B cell (primary cell): ENCODE measurements at regions not wholly inside any gene's neighbourhood (a gene's known extent, or its start where the extent isn't known, plus 50 kb on each side); places are given as distances from the start of the nearest gene placed in this dataset.

Experiments used
- ATAC-seq: fragments of 200-7000 bp; cut with Tn5 transposase; one replicate; pipeline ENCODE4 v1.10.0; 2021; ENCODE audit warnings: low read depth, mild to moderate bottlenecking, moderate number of reproducible peaks, moderate library complexity
- CTCF ChIA-PET: fragments of 350-600 bp; sonication (Branson Sonifier 250); formaldehyde crosslinking; loops from one replicate; lab custom pipeline; 2021; ENCODE audit warnings: antibody characterized with exemption, inconsistent platforms; lab: Charles Lee
- POLR2A ChIA-PET: fragments of 350-600 bp; sonication (Branson Sonifier 250); formaldehyde crosslinking; loops from one replicate; lab custom pipeline; 2021; ENCODE audit warnings: antibody characterized with exemption; lab: Charles Lee
- DNase-seq: peaks from one replicate; pipeline ENCODE4 v3.0.0; 2013
- H2AFZ ChIP-seq: 2 replicates; pipeline ENCODE4 v1.6.1; 2012; ENCODE audit warnings: mild to moderate bottlenecking, low read depth, low read length; ENCODE audit not compliant: insufficient read depth, poor library complexity, severe bottlenecking
- H3K27ac ChIP-seq, 2 donors: 1 replicate in 1 of 2; 2 replicates in 1 of 2; pipeline ENCODE4 v1.5.1; 2012 to 2013; ENCODE audit warnings: low read length in 2 of 2, mild to moderate bottlenecking in 2 of 2, moderate library complexity in 1 of 2
- H3K27me3 ChIP-seq, 4 experiments: fragments of 200-600 bp in 1 of 4; sonication (generic) in 1 of 4; replicated peaks in 1 of 4; 1 replicate in 2 of 4; 2 replicates in 2 of 4; pipeline versions ENCODE4 v1.6.1 to v1.7.0; 2013 to 2016; ENCODE audit warnings: low read length in 3 of 4, mild to moderate bottlenecking in 2 of 4, mixed read lengths in 1 of 4, moderate library complexity in 1 of 4; ENCODE audit not compliant: insufficient read depth in 4 of 4, control insufficient read depth in 3 of 4; ENCODE audit errors: control extremely low read depth in 1 of 4
- H3K36me3 ChIP-seq, 2 experiments: replicated peaks in 1 of 2; 1 replicate in 1 of 2; 2 replicates in 1 of 2; pipeline versions ENCODE4 v1.6.1 to v1.7.1; 2013; ENCODE audit warnings: low read length in 1 of 2; ENCODE audit not compliant: insufficient read depth in 2 of 2, control insufficient read depth in 1 of 2; ENCODE audit errors: control extremely low read depth in 1 of 2, extremely low read depth in 1 of 2
- H3K4me1 ChIP-seq, 2 donors: fragments of 200-600 bp in 1 of 2; sonication (generic) in 1 of 2; 1 replicate in 1 of 2; 2 replicates in 1 of 2; pipeline versions ENCODE4 v1.5.1 to v1.6.1; 2013 to 2017; ENCODE audit warnings: low read length in 2 of 2; ENCODE audit not compliant: control insufficient read depth in 2 of 2, insufficient read depth in 2 of 2
- H3K4me2 ChIP-seq: replicated peaks from 2 replicates; pipeline ENCODE3; 2012; ENCODE audit warnings: mild to moderate bottlenecking, low read depth, low read length; ENCODE audit not compliant: poor library complexity, severe bottlenecking
- H3K4me3 ChIP-seq, 5 experiments: fragments of 200-600 bp in 1 of 5; sonication (generic) in 1 of 5; 1 replicate in 3 of 5; 2 replicates in 2 of 5; pipeline versions ENCODE4 v1.5.1 to v1.7.0; 2011 to 2016; ENCODE audit warnings: low read length in 4 of 5, mild to moderate bottlenecking in 4 of 5, low read depth in 2 of 5, control low read depth in 1 of 5, moderate library complexity in 1 of 5; ENCODE audit not compliant: insufficient read depth in 1 of 5; ENCODE audit errors: control extremely low read depth in 1 of 5, extremely low read depth in 1 of 5
- H3K79me2 ChIP-seq: fragments of 200-600 bp; sonication (generic); one replicate; pipeline ENCODE4 v1.6.0; 2016; ENCODE audit warnings: low read length; ENCODE audit not compliant: control insufficient read depth, insufficient read depth
- H3K9ac ChIP-seq: fragments of 200-600 bp; sonication (generic); 2 replicates; pipeline ENCODE4 v1.6.1; 2017; ENCODE audit warnings: mild to moderate bottlenecking, low read length, moderate library complexity
- H3K9me3 ChIP-seq, 3 donors: one replicate each; pipeline versions ENCODE4 v1.6.1 to v1.7.1; 2013; ENCODE audit warnings: low read length in 2 of 3; ENCODE audit not compliant: control insufficient read depth in 2 of 3, insufficient read depth in 1 of 3; ENCODE audit errors: control extremely low read depth in 1 of 3
- H4K20me1 ChIP-seq: 2 replicates; pipeline ENCODE4 v1.6.0; 2012; ENCODE audit warnings: mild to moderate bottlenecking, low read length; ENCODE audit not compliant: insufficient read depth, control insufficient read depth, poor library complexity, severe bottlenecking
- H3K27ac Mint-ChIP-seq: one replicate; pipeline ENCODE4 v1.8.0; 2021; ENCODE audit warnings: mixed read lengths
- H3K27me3 Mint-ChIP-seq: one replicate; pipeline ENCODE4 v1.8.0; 2021; ENCODE audit warnings: mixed read lengths
- H3K4me1 Mint-ChIP-seq: one replicate; pipeline ENCODE4 v1.8.0; 2021; ENCODE audit warnings: mixed read lengths
- H3K4me3 Mint-ChIP-seq: one replicate; pipeline ENCODE4 v1.8.0; 2021; ENCODE audit warnings: mixed read lengths
- H3K9me3 Mint-ChIP-seq: one replicate; pipeline ENCODE4 v1.8.0; 2022; ENCODE audit warnings: mixed read lengths; ENCODE audit not compliant: insufficient read depth
- EZH2 ChIP-seq: IDR thresholded peaks from 2 replicates; pipeline ENCODE4 v1.6.1; 2012; ENCODE audit warnings: borderline replicate concordance, low read depth, mild to moderate bottlenecking, moderate library complexity, low read length; ENCODE audit not compliant: insufficient read depth, poor library complexity, severe bottlenecking
- WGBS: methylation state at CpG from one replicate; pipeline ENCODE4 v1.1.5; 2013; ENCODE audit warnings: missing lambda C conversion rate; ENCODE audit not compliant: insufficient coverage; 5-methylcytosine and 5-hydroxymethylcytosine counted together
- intact Hi-C: fragments of 100-400 bp; cut with micrococcal nuclease; formaldehyde crosslinking; loops from one replicate; pipeline ENCODE4 v1.10.0; 2022
- TF ChIP-seq, protein P1 (sequence below): fragments of 200-600 bp; IDR thresholded peaks from one replicate; pipeline ENCODE4 v1.8.0; 2022; ENCODE audit warnings: antibody characterized with exemption, mild to moderate bottlenecking

DNA sequence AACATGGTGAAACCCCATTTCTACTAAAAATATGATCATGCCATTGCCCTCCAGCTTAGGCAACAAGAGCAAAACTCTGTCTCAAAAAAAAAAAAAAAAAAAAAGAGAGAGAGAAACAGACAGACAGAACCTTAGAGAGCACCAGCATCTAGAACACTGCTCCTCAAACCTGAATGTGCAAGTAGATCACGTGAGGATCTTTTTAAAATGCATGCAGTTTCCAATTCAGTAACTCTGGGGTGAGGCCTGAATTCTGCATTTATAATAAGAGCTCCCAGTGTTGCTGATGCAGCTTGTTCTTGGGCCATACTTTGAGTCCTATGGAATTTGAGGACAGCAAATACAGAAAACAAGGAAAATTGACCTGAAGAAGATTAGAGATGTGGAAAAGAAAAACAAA lies 218.3 kb downstream of the ALDH8A1 start:
- Histone ChIP-seq H3K79me2 (no peaks in the 10 kb centered on the region), H4K20me1 (no peaks in the 10 kb centered on the region), H3K27me3 (no peaks in the 10 kb centered on the region), H3K9ac (no peak overlapping the region), H2AFZ (no peak overlapping the region), H3K4me2 (no peak overlapping the region), H3K36me3 (no peaks in the 10 kb centered on the region), H3K9me3 (no peaks in the 10 kb centered on the region), H3K4me1 (no peaks in the 10 kb centered on the region), H3K27ac (no peak overlapping the region), H3K4me3 (no peak overlapping the region)
- DNase-seq (no peak), ATAC-seq (no peak)
- ChIA-PET CTCF (no interaction called here), POLR2A (no interaction called here)
- H3K27me3 Mint-ChIP-seq = peaks cover 14% of the 10 kb centered on the region
- WGBS = no CpG with 5 or more reads among the region's 1 CpG
- TF ChIP-seq, protein P1, sequence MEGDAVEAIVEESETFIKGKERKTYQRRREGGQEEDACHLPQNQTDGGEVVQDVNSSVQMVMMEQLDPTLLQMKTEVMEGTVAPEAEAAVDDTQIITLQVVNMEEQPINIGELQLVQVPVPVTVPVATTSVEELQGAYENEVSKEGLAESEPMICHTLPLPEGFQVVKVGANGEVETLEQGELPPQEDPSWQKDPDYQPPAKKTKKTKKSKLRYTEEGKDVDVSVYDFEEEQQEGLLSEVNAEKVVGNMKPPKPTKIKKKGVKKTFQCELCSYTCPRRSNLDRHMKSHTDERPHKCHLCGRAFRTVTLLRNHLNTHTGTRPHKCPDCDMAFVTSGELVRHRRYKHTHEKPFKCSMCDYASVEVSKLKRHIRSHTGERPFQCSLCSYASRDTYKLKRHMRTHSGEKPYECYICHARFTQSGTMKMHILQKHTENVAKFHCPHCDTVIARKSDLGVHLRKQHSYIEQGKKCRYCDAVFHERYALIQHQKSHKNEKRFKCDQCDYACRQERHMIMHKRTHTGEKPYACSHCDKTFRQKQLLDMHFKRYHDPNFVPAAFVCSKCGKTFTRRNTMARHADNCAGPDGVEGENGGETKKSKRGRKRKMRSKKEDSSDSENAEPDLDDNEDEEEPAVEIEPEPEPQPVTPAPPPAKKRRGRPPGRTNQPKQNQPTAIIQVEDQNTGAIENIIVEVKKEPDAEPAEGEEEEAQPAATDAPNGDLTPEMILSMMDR = no peak
- no peak for TF ChIP-seq EZH2
- intact Hi-C loops = no loop called here
- no peak overlapping the region for H3K27ac Mint-ChIP-seq
- H3K4me3 Mint-ChIP-seq = no peak overlapping the region
- H3K9me3 Mint-ChIP-seq = no peaks in the 10 kb centered on the region
- no peaks in the 10 kb centered on the region for H3K4me1 Mint-ChIP-seq

DNA sequence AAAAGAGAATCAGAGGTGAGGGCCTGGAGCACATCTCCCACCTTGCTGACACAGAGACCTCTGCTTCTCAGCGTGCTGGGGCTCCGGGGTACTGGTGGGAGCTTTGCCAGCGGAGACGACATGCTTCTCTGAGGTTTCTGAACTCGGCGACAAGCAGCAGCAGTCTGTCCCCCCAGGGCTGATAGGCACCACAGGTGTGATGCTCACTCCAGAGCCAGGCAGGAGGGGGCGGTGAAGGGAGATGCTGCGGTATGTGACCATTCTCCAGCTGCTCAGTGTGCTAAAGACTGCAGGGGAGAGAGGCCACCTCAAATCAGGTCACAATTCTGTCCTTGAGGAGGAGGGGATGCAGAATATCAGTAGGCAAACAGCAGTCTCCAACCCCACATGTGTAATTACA lies 219.9 kb downstream of the ALDH8A1 start:
- Mint-ChIP-seq H3K27ac (no peak overlapping the region), H3K4me1 (no peaks in the 10 kb centered on the region), H3K4me3 (no peak overlapping the region), H3K9me3 (no peaks in the 10 kb centered on the region), H3K27me3 (peaks cover 29% of the 10 kb centered on the region)
- POLR2A ChIA-PET = no interaction called here
- no peak overlapping the region for H2AFZ ChIP-seq
- no peaks in the 10 kb centered on the region for H3K27me3 ChIP-seq
- intact Hi-C loops = no loop called here
- no peak overlapping the region for H3K27ac ChIP-seq
- 98% methylated on average over 8 of the region's 8 CpGs for WGBS
- DNase-seq = no peak
- H3K9ac ChIP-seq = no peak overlapping the region
- H3K4me2 ChIP-seq = no peak overlapping the region
- H3K36me3 ChIP-seq = no peaks in the 10 kb centered on the region
- no peak overlapping the region for H3K4me3 ChIP-seq
- CTCF ChIA-PET = no interaction called here
- no peak for ATAC-seq
- TF ChIP-seq, protein P1 = no peak
- no peak for TF ChIP-seq EZH2
- no peaks in the 10 kb centered on the region for H3K79me2 ChIP-seq
- no peaks in the 10 kb centered on the region for H3K9me3 ChIP-seq
- H3K4me1 ChIP-seq = no peaks in the 10 kb centered on the region
- no peaks in the 10 kb centered on the region for H4K20me1 ChIP-seq
